Body of pancreas (tissue), 4 donors: ENCODE measurements at regions not wholly inside any gene's neighbourhood (a gene's known extent, or its start where the extent isn't known, plus 50 kb on each side); places are given as distances from the start of the nearest gene placed in this dataset.

Experiments used
- ATAC-seq: fragments of 150-250 bp; one replicate; pipeline ENCODE4 v1.9.1; 2016
- DNase-seq, 4 donors: peaks; one replicate each; pipeline ENCODE4 v3.0.0-alpha.2; 2019
- H3K27ac ChIP-seq, 4 donors: fragments of 200-600 bp; sonication (generic); 1 replicate in 3 of 4; 2 replicates in 1 of 4; pipeline versions ENCODE4 v1.5.1 to v1.6.1; 2016 to 2019; ENCODE audit warnings: mild to moderate bottlenecking in 1 of 4, mixed read lengths in 1 of 4, moderate library complexity in 1 of 4
- H3K27me3 ChIP-seq, 2 donors: fragments of 200-600 bp; sonication (generic); one replicate each; pipeline ENCODE4 v1.6.0; 2016; ENCODE audit warnings: mild to moderate bottlenecking in 1 of 2
- H3K36me3 ChIP-seq, 2 donors: fragments of 200-600 bp; sonication (generic); replicated peaks in 1 of 2; 2 replicates each; pipeline ENCODE4 v1.5.1; 2016; ENCODE audit warnings: low read depth in 2 of 2; ENCODE audit not compliant: insufficient read depth in 1 of 2
- H3K4me1 ChIP-seq: fragments of 200-600 bp; sonication (generic); one replicate; pipeline ENCODE4 v1.6.0; 2016
- H3K4me3 ChIP-seq, 2 donors: fragments of 200-600 bp; sonication (generic); 1 replicate in 1 of 2; 2 replicates in 1 of 2; pipeline ENCODE4 v1.5.1; 2016 to 2019
- H3K9me3 ChIP-seq, 3 donors: fragments of 200-600 bp; sonication (generic); 1 replicate in 2 of 3; 2 replicates in 1 of 3; pipeline ENCODE4 v1.5.1; 2016
- POLR2A ChIP-seq, 3 donors: fragments of 450-650 bp; IDR thresholded peaks; one replicate each; pipeline ENCODE4 v1.6.1; 2016; ENCODE audit warnings: antibody characterized with exemption in 3 of 3, mild to moderate bottlenecking in 2 of 3
- WGBS, 2 donors: methylation state at CpG; one replicate each; pipeline ENCODE4 v1.1.5; 2017; 5-methylcytosine and 5-hydroxymethylcytosine counted together
- intact Hi-C: fragments of 100-400 bp; cut with DNase I; formaldehyde crosslinking; loops from one replicate; pipeline ENCODE4 v1.15.1; 2023
- TF ChIP-seq, protein P1 (sequence below), 7 experiments: fragments of 450-650 bp in 4 of 7; fragments of 200-600 bp in 3 of 7; sonication (generic) in 3 of 7; IDR thresholded peaks; one replicate each; pipeline ENCODE4 v1.5.1; 2016 to 2019; ENCODE audit warnings: antibody characterized with exemption in 7 of 7

DNA sequence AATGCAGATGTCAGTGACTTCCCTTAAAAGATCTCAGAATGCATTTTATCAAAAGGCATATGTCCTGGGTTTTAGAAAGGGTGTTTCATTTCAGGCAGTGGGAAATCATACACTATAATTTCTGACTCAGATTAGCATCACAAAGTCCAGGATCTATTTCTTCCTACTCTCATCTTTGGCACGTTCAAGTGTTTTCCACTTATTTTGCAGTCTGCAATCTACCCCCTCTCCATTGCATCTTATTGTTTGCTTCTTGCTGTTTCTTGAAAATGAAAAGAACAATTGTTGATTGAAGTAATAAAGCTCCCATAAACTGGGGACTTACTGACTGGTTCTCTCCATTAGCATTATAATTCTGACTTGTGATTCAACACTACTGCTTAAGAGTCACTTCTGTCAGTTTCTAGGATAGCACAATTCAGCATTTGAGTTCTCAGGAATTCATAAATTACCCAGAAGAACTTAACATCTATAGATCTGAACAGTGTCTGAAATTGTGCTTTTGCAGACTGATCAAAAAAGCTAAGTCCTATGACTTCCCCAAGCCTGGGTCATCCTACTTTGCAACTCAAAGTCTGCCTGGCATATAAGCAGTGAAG lies 332.9 kb downstream of the RASEF start:
- DNase-seq = no peak
- TF ChIP-seq, protein P1, sequence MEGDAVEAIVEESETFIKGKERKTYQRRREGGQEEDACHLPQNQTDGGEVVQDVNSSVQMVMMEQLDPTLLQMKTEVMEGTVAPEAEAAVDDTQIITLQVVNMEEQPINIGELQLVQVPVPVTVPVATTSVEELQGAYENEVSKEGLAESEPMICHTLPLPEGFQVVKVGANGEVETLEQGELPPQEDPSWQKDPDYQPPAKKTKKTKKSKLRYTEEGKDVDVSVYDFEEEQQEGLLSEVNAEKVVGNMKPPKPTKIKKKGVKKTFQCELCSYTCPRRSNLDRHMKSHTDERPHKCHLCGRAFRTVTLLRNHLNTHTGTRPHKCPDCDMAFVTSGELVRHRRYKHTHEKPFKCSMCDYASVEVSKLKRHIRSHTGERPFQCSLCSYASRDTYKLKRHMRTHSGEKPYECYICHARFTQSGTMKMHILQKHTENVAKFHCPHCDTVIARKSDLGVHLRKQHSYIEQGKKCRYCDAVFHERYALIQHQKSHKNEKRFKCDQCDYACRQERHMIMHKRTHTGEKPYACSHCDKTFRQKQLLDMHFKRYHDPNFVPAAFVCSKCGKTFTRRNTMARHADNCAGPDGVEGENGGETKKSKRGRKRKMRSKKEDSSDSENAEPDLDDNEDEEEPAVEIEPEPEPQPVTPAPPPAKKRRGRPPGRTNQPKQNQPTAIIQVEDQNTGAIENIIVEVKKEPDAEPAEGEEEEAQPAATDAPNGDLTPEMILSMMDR (IDR thresholded peaks at IDR 0.05) = no peak
- no peak for TF ChIP-seq POLR2A (IDR thresholded peaks at IDR 0.05)
- 38 to 41% methylated on average over 1 of the region's 1 CpG for WGBS, 2 donors
- Histone ChIP-seq H3K27ac (no peak overlapping the region), H3K36me3 (no peaks in the 10 kb centered on the region), H3K9me3 (no peaks in the 10 kb centered on the region), H3K4me1 (no peaks in the 10 kb centered on the region), H3K4me3 (no peak overlapping the region), H3K27me3 (no peaks in the 10 kb centered on the region)
- intact Hi-C loops = no loop called here
- no peak for ATAC-seq

DNA sequence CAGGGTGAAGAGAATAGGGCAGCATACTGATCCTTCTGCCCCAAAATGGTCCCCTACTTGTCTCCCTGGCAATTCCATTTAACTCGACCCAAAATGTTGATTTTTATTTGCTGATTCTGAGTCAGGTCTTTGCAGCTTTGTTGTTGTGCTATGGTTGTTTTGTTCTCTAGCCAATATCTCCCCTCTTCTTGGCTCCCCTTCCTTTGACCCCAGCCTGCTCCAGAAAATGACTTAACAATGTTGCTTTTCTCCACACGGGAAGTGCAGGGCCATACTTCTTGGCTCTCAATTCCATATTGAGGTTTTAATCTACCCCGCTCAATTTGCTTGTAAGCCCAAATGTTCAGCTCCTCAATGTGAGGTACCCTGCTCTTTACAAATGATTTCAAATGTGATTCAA lies 330.0 kb downstream of the RASEF start:
- 54 to 58% methylated on average over 3 of the region's 3 CpGs for WGBS, 2 donors
- H3K27me3 ChIP-seq = no peaks in the 10 kb centered on the region
- H3K4me1 ChIP-seq = no peaks in the 10 kb centered on the region
- no peaks in the 10 kb centered on the region for H3K36me3 ChIP-seq
- no peaks in the 10 kb centered on the region for H3K9me3 ChIP-seq
- intact Hi-C loops = no loop called here
- H3K4me3 ChIP-seq = no peak overlapping the region
- H3K27ac ChIP-seq = no peak overlapping the region
- DNase-seq (no peak), ATAC-seq (no peak)
- no peak for TF ChIP-seq POLR2A (IDR thresholded peaks at IDR 0.05)
- TF ChIP-seq, protein P1 (IDR thresholded peaks at IDR 0.05) = no peak

DNA sequence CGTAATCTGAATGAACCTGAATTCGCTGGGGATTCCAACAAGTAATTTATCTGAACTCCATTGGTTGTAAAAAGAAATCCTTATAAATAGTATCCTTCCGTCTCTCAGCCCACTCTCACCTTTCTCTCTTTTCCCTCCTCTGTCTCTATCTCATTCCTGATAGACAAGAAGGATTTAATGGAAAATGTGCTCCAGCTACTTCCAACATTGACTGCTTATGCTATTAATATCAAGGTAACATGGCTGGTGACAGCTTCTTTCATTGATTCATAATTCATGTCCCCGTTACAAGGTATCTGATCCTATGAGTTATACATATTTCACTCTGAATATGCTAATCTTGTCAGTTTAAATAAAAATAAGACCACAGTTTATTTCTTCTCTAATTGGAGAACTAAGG lies 326.8 kb downstream of the RASEF start:
- no peaks in the 10 kb centered on the region for H3K36me3 ChIP-seq
- TF ChIP-seq, protein P1 (IDR thresholded peaks at IDR 0.05) = no peak
- TF ChIP-seq POLR2A (IDR thresholded peaks at IDR 0.05) = no peak
- no peak overlapping the region for H3K4me3 ChIP-seq
- no peaks in the 10 kb centered on the region for H3K9me3 ChIP-seq
- no peak for ATAC-seq
- DNase-seq = no peak
- no peaks in the 10 kb centered on the region for H3K4me1 ChIP-seq
- WGBS, 2 donors = 66 to 72% methylated on average over 4 of the region's 4 CpGs
- H3K27me3 ChIP-seq = no peaks in the 10 kb centered on the region
- intact Hi-C loops = no loop called here
- no peak overlapping the region for H3K27ac ChIP-seq

DNA sequence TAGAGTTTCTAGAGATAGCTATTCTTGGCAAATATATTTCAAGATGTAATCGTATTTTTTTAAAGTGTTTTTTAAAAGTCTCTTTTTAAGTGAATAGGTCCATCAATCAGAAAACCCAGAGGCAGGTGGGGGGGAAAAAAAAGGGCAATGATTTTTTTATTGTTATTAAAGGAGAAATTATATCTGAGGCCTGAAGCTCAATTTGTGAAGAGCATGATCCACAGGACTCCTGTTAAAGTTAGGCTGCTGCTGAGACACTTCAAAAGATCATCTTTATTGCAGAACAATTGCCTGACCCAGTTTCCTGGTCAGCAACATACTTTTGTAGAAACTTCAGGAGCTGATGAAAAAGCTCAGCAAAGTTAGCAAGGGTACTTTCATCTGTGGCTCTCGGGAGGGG lies 326.2 kb downstream of the RASEF start:
- no peak for ATAC-seq
- no peak for TF ChIP-seq POLR2A (IDR thresholded peaks at IDR 0.05)
- TF ChIP-seq, protein P1 (IDR thresholded peaks at IDR 0.05) = no peak
- no peak for DNase-seq
- Histone ChIP-seq H3K4me1 (no peaks in the 10 kb centered on the region), H3K9me3 (no peaks in the 10 kb centered on the region), H3K4me3 (no peak overlapping the region), H3K27me3 (no peaks in the 10 kb centered on the region), H3K36me3 (no peaks in the 10 kb centered on the region), H3K27ac (no peak overlapping the region)
- 45 to 63% methylated on average over 2 of the region's 2 CpGs for WGBS, 2 donors
- intact Hi-C loops = no loop called here

DNA sequence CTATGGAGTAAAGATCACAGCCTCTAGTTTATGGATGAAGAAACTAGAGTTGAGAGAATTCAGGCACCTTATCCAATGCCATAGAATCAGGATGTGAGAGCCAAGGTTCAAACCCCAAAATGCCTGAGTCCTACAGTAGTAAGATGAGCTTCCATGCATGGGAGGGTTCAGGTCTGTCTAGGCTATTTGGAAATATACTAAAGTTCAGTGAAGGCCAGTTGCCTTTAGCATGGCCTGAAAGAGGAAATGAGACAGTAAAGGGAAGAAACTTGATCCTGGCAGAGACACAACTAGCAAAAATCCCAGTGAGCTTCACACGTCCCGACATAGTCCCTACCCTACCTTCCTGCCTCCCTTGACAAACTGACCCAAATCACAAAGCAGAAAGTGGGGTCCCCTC lies 317.0 kb downstream of the RASEF start:
- DNase-seq = no peak
- intact Hi-C loops = no loop called here
- no peaks in the 10 kb centered on the region for H3K9me3 ChIP-seq
- ATAC-seq = no peak
- H3K27me3 ChIP-seq = no peaks in the 10 kb centered on the region
- no peaks in the 10 kb centered on the region for H3K36me3 ChIP-seq
- no peak overlapping the region for H3K4me3 ChIP-seq
- no peak for TF ChIP-seq POLR2A (IDR thresholded peaks at IDR 0.05)
- TF ChIP-seq, protein P1 (IDR thresholded peaks at IDR 0.05) = no peak
- no peaks in the 10 kb centered on the region for H3K4me1 ChIP-seq
- H3K27ac ChIP-seq = no peak overlapping the region
- WGBS, 2 donors = 50 to 71% methylated on average over 2 of the region's 2 CpGs
